ENCODE measurements at regions not wholly inside any gene's neighbourhood (a gene's known extent, or its start where the extent isn't known, plus 50 kb on each side); places are given as distances from the start of the nearest gene placed in this dataset.
"Not testable (repeated sequence)": the region's sequence is repeated elsewhere in the genome, so short reads cannot be mapped to it uniquely, and the experiment has no call there.

- no peak for ATAC-seq (ENCODE audit: poor library complexity)
- intact Hi-C loops (cut with DNase I): no loop called here
- no peak for DNase-seq
Observed at GRCh38 chr12:97616946-97617345, 154.3 kb downstream of the RMST start.

GRCh38 chr12:97628962-97629361 is 166.4 kb downstream of the RMST start:
- intact Hi-C loops (cut with DNase I): no loop called here
- no peak for ATAC-seq (ENCODE audit: poor library complexity)
- no peak for DNase-seq

- ATAC-seq (ENCODE audit: poor library complexity): no peak
- intact Hi-C loops (cut with DNase I): no loop called here
- no peak for DNase-seq
Observed at GRCh38 chr12:97629382-97629781, 166.8 kb downstream of the RMST start.

- ATAC-seq (ENCODE audit: poor library complexity): no peak
- DNase-seq: no peak
- intact Hi-C loops (cut with DNase I): no loop called here
Observed at GRCh38 chr12:97630356-97630755, 167.8 kb downstream of the RMST start.

GRCh38 chr12:97630875-97631274 is 168.3 kb downstream of the RMST start:
- intact Hi-C loops (cut with DNase I): no loop called here
- ATAC-seq (ENCODE audit: poor library complexity): no peak

GRCh38 chr12:97637770-97638169 is 175.2 kb downstream of the RMST start:
- ATAC-seq (ENCODE audit: poor library complexity) (no peak), DNase-seq (no peak)
- intact Hi-C loops (cut with DNase I): no loop called here

More at GRCh38 chr12:97630875-97631274, 168.3 kb downstream of the RMST start:
- no peak for DNase-seq

GRCh38 chr12:97638739-97639138 is 176.1 kb downstream of the RMST start:
- DNase-seq: no peak
- no peak for ATAC-seq (ENCODE audit: poor library complexity)

GRCh38 chr12:97639702-97640101 is 177.1 kb downstream of the RMST start:
- DNase-seq (no peak), ATAC-seq (ENCODE audit: poor library complexity) (no peak)
- intact Hi-C loops (cut with DNase I): no loop called here

More at GRCh38 chr12:97638739-97639138, 176.1 kb downstream of the RMST start:
- intact Hi-C loops (cut with DNase I): no loop called here

GRCh38 chr12:97640826-97641225 is 178.2 kb downstream of the RMST start:
- intact Hi-C loops (cut with DNase I): no loop called here
- DNase-seq: no peak
- no peak for ATAC-seq (ENCODE audit: poor library complexity)

- no peak for DNase-seq
- intact Hi-C loops (cut with DNase I): no loop called here
Observed at GRCh38 chr12:97642911-97643310, 180.3 kb downstream of the RMST start.

GRCh38 chr12:97643924-97644323 is 181.3 kb downstream of the RMST start:
- ATAC-seq (ENCODE audit: poor library complexity) (no peak), DNase-seq (no peak)
- intact Hi-C loops (cut with DNase I): no loop called here

More at GRCh38 chr12:97642911-97643310, 180.3 kb downstream of the RMST start:
- ATAC-seq (ENCODE audit: poor library complexity): no peak

- intact Hi-C loops (cut with DNase I): no loop called here
- no peak for ATAC-seq (ENCODE audit: poor library complexity)
- no peak for DNase-seq
Observed at GRCh38 chr12:97645726-97646125, 183.1 kb downstream of the RMST start.

GRCh38 chr12:97647142-97647541 is 184.5 kb downstream of the RMST start:
- ATAC-seq (ENCODE audit: poor library complexity) (no peak), DNase-seq (no peak)
- intact Hi-C loops (cut with DNase I): no loop called here

- intact Hi-C loops (cut with DNase I): no loop called here
- ATAC-seq (ENCODE audit: poor library complexity) (no peak), DNase-seq (no peak)
Observed at GRCh38 chr12:97650242-97650641, 187.6 kb downstream of the RMST start.

- intact Hi-C loops (cut with DNase I); ATAC-seq (ENCODE audit: poor library complexity); DNase-seq: not testable (repeated sequence)
Observed at GRCh38 chr12:97656548-97656947, 193.9 kb downstream of the RMST start.

GRCh38 chr12:97659117-97659880 is 196.7 kb downstream of the RMST start:
- DNase-seq: no peak
- intact Hi-C loops (cut with DNase I): no loop called here
- no peak for ATAC-seq (ENCODE audit: poor library complexity)

- DNase-seq (no peak), ATAC-seq (ENCODE audit: poor library complexity) (no peak)
- intact Hi-C loops (cut with DNase I): no loop called here
Observed at GRCh38 chr12:97666263-97666662, 203.7 kb downstream of the RMST start.

- no peak for DNase-seq
- no peak for ATAC-seq (ENCODE audit: poor library complexity)
- intact Hi-C loops (cut with DNase I): no loop called here
Observed at GRCh38 chr12:97672870-97673269, 210.3 kb downstream of the RMST start.

- DNase-seq (no peak), ATAC-seq (ENCODE audit: poor library complexity) (no peak)
- intact Hi-C loops (cut with DNase I): no loop called here
Observed at GRCh38 chr12:97680751-97681150, 218.1 kb downstream of the RMST start.

GRCh38 chr12:97681612-97682504 is 219.3 kb downstream of the RMST start:
- DNase-seq: no peak
- ATAC-seq (ENCODE audit: poor library complexity): no peak
- intact Hi-C loops (cut with DNase I): no loop called here
